ENCODE measurements at regions not wholly inside any gene's neighbourhood (a gene's known extent, or its start where the extent isn't known, plus 50 kb on each side); places are given as distances from the start of the nearest gene placed in this dataset.
"Not testable (repeated sequence)": the region's sequence is repeated elsewhere in the genome, so short reads cannot be mapped to it uniquely, and the experiment has no call there.

DNA sequence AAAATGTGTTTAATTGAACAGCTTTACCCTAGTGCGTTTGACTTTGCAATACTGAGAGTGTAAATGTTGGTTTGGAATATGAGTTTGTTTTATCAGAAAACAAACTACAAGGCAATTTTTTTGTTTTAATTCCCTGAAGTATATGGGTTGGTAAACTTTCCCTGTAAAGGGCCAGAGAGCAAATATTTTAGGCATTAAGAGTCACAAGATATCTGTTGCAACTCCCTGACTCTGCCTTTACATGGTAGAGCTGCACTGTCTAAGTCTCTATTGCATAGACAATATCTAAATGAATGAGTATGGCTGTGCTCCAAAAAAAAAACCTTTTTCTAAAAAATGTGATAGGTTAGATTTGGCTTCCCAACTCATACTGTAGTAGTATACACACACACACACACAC lies 115.1 kb upstream of the PBX1 start:
- no peaks in the 10 kb centered on the region for H3K36me3 ChIP-seq (ENCODE audit: control insufficient read depth in 2 of 3, insufficient read depth in 3 of 3, low read length in 3 of 3)
- no peaks in the 10 kb centered on the region for H3K4me1 ChIP-seq (ENCODE audit: control insufficient read depth in 2 of 3, insufficient read depth in 2 of 3, low read depth in 1 of 3, low read length in 3 of 3)
- H3K27me3 ChIP-seq (ENCODE audit: control insufficient read depth, insufficient read depth, low read length): no peaks in the 10 kb centered on the region
- no peak for DNase-seq
- no peaks in the 10 kb centered on the region for H3K9me3 ChIP-seq (ENCODE audit: control insufficient read depth in 2 of 3, insufficient read depth in 1 of 3, low read length in 3 of 3)
- TF ChIP-seq, protein P1, sequence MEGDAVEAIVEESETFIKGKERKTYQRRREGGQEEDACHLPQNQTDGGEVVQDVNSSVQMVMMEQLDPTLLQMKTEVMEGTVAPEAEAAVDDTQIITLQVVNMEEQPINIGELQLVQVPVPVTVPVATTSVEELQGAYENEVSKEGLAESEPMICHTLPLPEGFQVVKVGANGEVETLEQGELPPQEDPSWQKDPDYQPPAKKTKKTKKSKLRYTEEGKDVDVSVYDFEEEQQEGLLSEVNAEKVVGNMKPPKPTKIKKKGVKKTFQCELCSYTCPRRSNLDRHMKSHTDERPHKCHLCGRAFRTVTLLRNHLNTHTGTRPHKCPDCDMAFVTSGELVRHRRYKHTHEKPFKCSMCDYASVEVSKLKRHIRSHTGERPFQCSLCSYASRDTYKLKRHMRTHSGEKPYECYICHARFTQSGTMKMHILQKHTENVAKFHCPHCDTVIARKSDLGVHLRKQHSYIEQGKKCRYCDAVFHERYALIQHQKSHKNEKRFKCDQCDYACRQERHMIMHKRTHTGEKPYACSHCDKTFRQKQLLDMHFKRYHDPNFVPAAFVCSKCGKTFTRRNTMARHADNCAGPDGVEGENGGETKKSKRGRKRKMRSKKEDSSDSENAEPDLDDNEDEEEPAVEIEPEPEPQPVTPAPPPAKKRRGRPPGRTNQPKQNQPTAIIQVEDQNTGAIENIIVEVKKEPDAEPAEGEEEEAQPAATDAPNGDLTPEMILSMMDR (IDR thresholded peaks at IDR 0.05; ENCODE audit: borderline replicate concordance, extremely low read depth, insufficient read depth): no peak
- no peak overlapping the region for H3K4me3 ChIP-seq (ENCODE audit: low read length in 3 of 3)
- H3K27ac ChIP-seq (ENCODE audit: low read depth in 2 of 2, low read length in 2 of 2): no peak overlapping the region
- intact Hi-C loops (cut with DNase I): no loop called here
- no peak overlapping the region for H3K9ac ChIP-seq (ENCODE audit: low read length in 3 of 3)
- FAIRE-seq: no peak

DNA sequence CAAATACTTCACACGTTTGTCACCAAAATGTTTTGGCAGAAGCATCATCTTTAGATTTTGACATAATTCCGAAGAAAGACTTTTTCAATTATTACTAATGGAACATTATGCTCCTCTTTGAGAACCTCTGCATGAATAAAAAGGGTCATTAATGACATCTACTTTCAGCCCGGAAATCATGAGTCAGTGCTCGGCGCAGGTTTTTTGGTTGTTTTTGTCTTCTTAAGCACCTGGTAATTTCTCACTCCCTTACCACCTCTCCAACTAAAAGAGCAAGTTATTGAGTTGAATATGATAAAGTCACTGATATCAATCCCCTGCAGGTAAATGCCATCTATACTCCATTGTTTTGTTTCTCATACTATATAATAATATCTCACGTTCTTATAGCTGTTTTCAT lies 113.0 kb upstream of the PBX1 start:
- no peaks in the 10 kb centered on the region for H3K9me3 ChIP-seq (ENCODE audit: control insufficient read depth in 2 of 3, insufficient read depth in 1 of 3, low read length in 3 of 3)
- no peaks in the 10 kb centered on the region for H3K27me3 ChIP-seq (ENCODE audit: control insufficient read depth, insufficient read depth, low read length)
- no peak for FAIRE-seq
- no peak for DNase-seq
- no peaks in the 10 kb centered on the region for H3K36me3 ChIP-seq (ENCODE audit: control insufficient read depth in 2 of 3, insufficient read depth in 3 of 3, low read length in 3 of 3)
- intact Hi-C loops (cut with DNase I): no loop called here
- no peak overlapping the region for H3K9ac ChIP-seq (ENCODE audit: low read length in 3 of 3)
- H3K27ac ChIP-seq (ENCODE audit: low read depth in 2 of 2, low read length in 2 of 2): no peak overlapping the region
- H3K4me1 ChIP-seq (ENCODE audit: control insufficient read depth in 2 of 3, insufficient read depth in 2 of 3, low read depth in 1 of 3, low read length in 3 of 3): no peaks in the 10 kb centered on the region
- H3K4me3 ChIP-seq (ENCODE audit: low read length in 3 of 3): no peak overlapping the region
- TF ChIP-seq, protein P1 (IDR thresholded peaks at IDR 0.05; ENCODE audit: borderline replicate concordance, extremely low read depth, insufficient read depth): no peak

- TF ChIP-seq, protein P1 (IDR thresholded peaks at IDR 0.05; ENCODE audit: borderline replicate concordance, extremely low read depth, insufficient read depth): no peak
- Histone ChIP-seq H3K27me3 (ENCODE audit: control insufficient read depth, insufficient read depth, low read length) (no peaks in the 10 kb centered on the region), H3K9me3 (ENCODE audit: control insufficient read depth in 2 of 3, insufficient read depth in 1 of 3, low read length in 3 of 3) (no peaks in the 10 kb centered on the region), H3K4me3 (ENCODE audit: low read length in 3 of 3) (no peak overlapping the region), H3K36me3 (ENCODE audit: control insufficient read depth in 2 of 3, insufficient read depth in 3 of 3, low read length in 3 of 3) (no peaks in the 10 kb centered on the region), H3K9ac (ENCODE audit: low read length in 3 of 3) (no peak overlapping the region), H3K4me1 (ENCODE audit: control insufficient read depth in 2 of 3, insufficient read depth in 2 of 3, low read depth in 1 of 3, low read length in 3 of 3) (no peaks in the 10 kb centered on the region), H3K27ac (ENCODE audit: low read depth in 2 of 2, low read length in 2 of 2) (no peak overlapping the region)
- intact Hi-C loops (cut with DNase I): no loop called here
- FAIRE-seq (no peak), DNase-seq (no peak)
Measured at GRCh38 chr1:164452549-164452948, 106.4 kb upstream of the PBX1 start.

- Histone ChIP-seq H3K4me1 (ENCODE audit: control insufficient read depth in 2 of 3, insufficient read depth in 2 of 3, low read depth in 1 of 3, low read length in 3 of 3) (no peaks in the 10 kb centered on the region), H3K27ac (ENCODE audit: low read depth in 2 of 2, low read length in 2 of 2) (no peak overlapping the region), H3K36me3 (ENCODE audit: control insufficient read depth in 2 of 3, insufficient read depth in 3 of 3, low read length in 3 of 3) (no peaks in the 10 kb centered on the region), H3K27me3 (ENCODE audit: control insufficient read depth, insufficient read depth, low read length) (no peaks in the 10 kb centered on the region), H3K9ac (ENCODE audit: low read length in 3 of 3) (no peak overlapping the region), H3K9me3 (ENCODE audit: control insufficient read depth in 2 of 3, insufficient read depth in 1 of 3, low read length in 3 of 3) (no peaks in the 10 kb centered on the region), H3K4me3 (ENCODE audit: low read length in 3 of 3) (no peak overlapping the region)
- TF ChIP-seq, protein P1 (IDR thresholded peaks at IDR 0.05; ENCODE audit: borderline replicate concordance, extremely low read depth, insufficient read depth): no peak
- DNase-seq: no peak
- intact Hi-C loops (cut with DNase I): no loop called here
- no peak for FAIRE-seq
Measured at GRCh38 chr1:164456272-164456671, 102.7 kb upstream of the PBX1 start.

- FAIRE-seq; H3K4me3 ChIP-seq (ENCODE audit: low read length in 3 of 3); H3K4me1 ChIP-seq (ENCODE audit: control insufficient read depth in 2 of 3, insufficient read depth in 2 of 3, low read depth in 1 of 3, low read length in 3 of 3); intact Hi-C loops (cut with DNase I); DNase-seq; H3K27me3 ChIP-seq (ENCODE audit: control insufficient read depth, insufficient read depth, low read length); H3K9me3 ChIP-seq (ENCODE audit: control insufficient read depth in 2 of 3, insufficient read depth in 1 of 3, low read length in 3 of 3); H3K27ac ChIP-seq (ENCODE audit: low read depth in 2 of 2, low read length in 2 of 2); H3K9ac ChIP-seq (ENCODE audit: low read length in 3 of 3); H3K36me3 ChIP-seq (ENCODE audit: control insufficient read depth in 2 of 3, insufficient read depth in 3 of 3, low read length in 3 of 3): not testable (repeated sequence)
Measured at GRCh38 chr1:164459176-164459575, 99.8 kb upstream of the PBX1 start.

All from kidney (tissue), 13 donors.